ENCODE measurements at regions not wholly inside any gene's neighbourhood (a gene's known extent, or its start where the extent isn't known, plus 50 kb on each side); places are given as distances from the start of the nearest gene placed in this dataset.

DNA sequence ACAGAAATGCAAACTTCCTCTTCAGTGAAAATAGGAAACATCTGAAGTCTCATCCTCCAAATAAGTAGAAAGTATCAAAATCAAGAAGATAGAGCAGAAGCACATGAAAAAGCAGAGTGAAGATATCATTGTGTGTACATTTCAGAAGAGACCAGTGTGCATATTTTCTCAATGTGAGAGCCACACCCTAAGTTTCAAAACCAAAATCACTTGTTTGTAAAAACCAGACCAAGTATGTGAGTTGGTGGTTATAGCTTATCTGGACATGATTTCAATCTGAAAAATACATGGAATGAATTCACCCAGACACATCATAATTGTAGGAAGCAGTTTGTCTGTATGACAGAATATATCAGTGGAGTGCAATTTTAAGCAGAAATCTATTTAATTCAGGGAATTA is 536.0 kb downstream of the JRKL start:
- H3K4me2 ChIP-seq (ENCODE audit: low read length): no peak overlapping the region
- no peaks in the 10 kb centered on the region for H3K4me1 ChIP-seq (ENCODE audit: control insufficient read depth, insufficient read depth, low read length)
- H3K9me3 ChIP-seq (replicated peaks; ENCODE audit: low read length): no peaks in the 10 kb centered on the region
- H3K9ac ChIP-seq (ENCODE audit: low read depth, low read length): no peak overlapping the region
- H3K36me3 ChIP-seq (ENCODE audit: insufficient read depth, low read length): no peaks in the 10 kb centered on the region
- no peak overlapping the region for H3K4me3 ChIP-seq (ENCODE audit: low read length)
- H3K27me3 ChIP-seq (ENCODE audit: control insufficient read depth, insufficient read depth, low read length): no peaks in the 10 kb centered on the region

DNA sequence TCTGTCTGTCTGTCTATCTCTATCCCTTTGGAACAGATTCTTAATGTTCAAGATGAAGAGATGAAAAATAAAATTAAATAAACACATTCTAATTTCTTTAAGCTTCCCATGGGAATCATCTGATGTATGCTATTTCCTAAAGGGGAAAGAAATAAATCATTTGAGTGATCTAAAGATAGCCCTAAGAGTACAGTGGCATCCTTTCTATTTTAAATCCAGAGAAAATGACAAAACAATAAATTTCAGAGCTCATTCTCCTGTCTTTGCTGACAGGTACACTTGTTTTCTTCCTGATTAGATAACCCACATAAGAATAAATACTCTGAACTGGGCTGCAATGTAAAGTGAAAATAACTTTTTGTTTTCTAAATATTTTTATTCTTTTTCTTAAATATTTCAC is 550.4 kb downstream of the JRKL start:
- no peak overlapping the region for H3K4me3 ChIP-seq (ENCODE audit: low read length)
- no peaks in the 10 kb centered on the region for H3K36me3 ChIP-seq (ENCODE audit: insufficient read depth, low read length)
- no peaks in the 10 kb centered on the region for H3K4me1 ChIP-seq (ENCODE audit: control insufficient read depth, insufficient read depth, low read length)
- no peaks in the 10 kb centered on the region for H3K27me3 ChIP-seq (ENCODE audit: control insufficient read depth, insufficient read depth, low read length)
- H3K9ac ChIP-seq (ENCODE audit: low read depth, low read length): no peak overlapping the region
- H3K4me2 ChIP-seq (ENCODE audit: low read length): no peak overlapping the region
- no peaks in the 10 kb centered on the region for H3K9me3 ChIP-seq (replicated peaks; ENCODE audit: low read length)

DNA sequence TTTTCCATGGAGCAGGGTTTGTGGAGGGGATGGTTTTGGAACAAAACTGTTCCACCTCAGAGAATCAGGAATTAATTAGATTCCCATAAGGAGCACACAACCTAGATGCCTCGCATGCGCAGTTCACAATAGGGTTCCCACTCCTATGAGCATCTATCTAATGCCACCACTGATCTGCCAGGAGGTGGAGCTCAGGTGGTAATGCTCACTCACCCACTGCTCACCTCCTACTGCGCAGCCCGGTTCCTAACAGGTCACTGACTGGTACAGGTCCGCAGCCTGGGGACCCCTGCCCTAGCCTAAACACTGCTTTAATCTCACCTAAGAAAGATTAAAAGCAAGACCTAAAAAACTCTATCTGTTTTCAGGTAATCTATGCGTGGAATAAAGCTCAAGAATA is 553.0 kb downstream of the JRKL start:
- Histone ChIP-seq H3K4me1 (ENCODE audit: control insufficient read depth, insufficient read depth, low read length) (no peaks in the 10 kb centered on the region), H3K9ac (ENCODE audit: low read depth, low read length) (no peak overlapping the region), H3K4me2 (ENCODE audit: low read length) (no peak overlapping the region), H3K4me3 (ENCODE audit: low read length) (no peak overlapping the region), H3K9me3 (replicated peaks; ENCODE audit: low read length) (no peaks in the 10 kb centered on the region), H3K36me3 (ENCODE audit: insufficient read depth, low read length) (no peaks in the 10 kb centered on the region), H3K27me3 (ENCODE audit: control insufficient read depth, insufficient read depth, low read length) (no peaks in the 10 kb centered on the region)

DNA sequence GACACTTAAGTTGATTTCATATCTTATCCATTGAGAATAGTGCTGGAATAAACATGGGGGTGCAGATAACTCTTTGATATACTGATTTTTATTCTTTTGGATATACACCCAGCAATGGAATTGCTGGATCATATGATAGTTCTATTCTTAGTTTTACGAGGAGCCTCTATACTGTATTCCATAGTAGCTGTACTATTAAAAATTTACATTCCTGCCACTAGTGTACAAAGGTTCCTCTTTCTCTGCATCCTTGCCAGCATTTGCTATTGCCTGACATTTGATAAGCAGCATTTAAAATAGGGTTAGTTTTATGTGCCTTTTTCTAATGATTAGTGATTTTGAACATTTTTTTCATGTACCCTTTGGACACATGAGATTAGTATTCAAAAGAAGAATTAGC is 554.2 kb downstream of the JRKL start:
- no peak overlapping the region for H3K9ac ChIP-seq (ENCODE audit: low read depth, low read length)
- no peaks in the 10 kb centered on the region for H3K36me3 ChIP-seq (ENCODE audit: insufficient read depth, low read length)
- H3K4me3 ChIP-seq (ENCODE audit: low read length): no peak overlapping the region
- H3K4me2 ChIP-seq (ENCODE audit: low read length): no peak overlapping the region
- no peaks in the 10 kb centered on the region for H3K27me3 ChIP-seq (ENCODE audit: control insufficient read depth, insufficient read depth, low read length)
- no peaks in the 10 kb centered on the region for H3K4me1 ChIP-seq (ENCODE audit: control insufficient read depth, insufficient read depth, low read length)
- H3K9me3 ChIP-seq (replicated peaks; ENCODE audit: low read length): no peaks in the 10 kb centered on the region

DNA sequence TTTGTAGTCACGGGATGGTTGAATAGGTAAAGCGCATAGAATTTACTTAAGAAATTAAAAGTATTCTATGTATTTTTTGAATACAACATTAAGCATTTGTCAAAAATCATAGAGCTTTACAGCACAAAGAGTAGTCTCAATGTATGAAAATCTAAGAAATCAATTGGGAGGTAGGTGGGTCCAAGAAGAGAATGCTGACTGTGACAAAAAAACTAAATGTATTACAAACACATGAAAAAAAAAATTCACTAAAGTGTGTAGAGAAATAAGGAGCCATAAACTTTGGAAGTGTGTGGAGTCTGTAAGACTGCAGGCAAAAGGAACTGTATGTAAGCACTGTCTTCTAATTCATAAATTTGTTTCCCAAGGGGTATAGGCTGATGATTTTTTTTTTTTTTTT is 558.3 kb downstream of the JRKL start:
- H3K4me2 ChIP-seq (ENCODE audit: low read length): no peak overlapping the region
- no peaks in the 10 kb centered on the region for H3K4me1 ChIP-seq (ENCODE audit: control insufficient read depth, insufficient read depth, low read length)
- H3K27me3 ChIP-seq (ENCODE audit: control insufficient read depth, insufficient read depth, low read length): no peaks in the 10 kb centered on the region
- H3K4me3 ChIP-seq (ENCODE audit: low read length): no peak overlapping the region
- no peaks in the 10 kb centered on the region for H3K36me3 ChIP-seq (ENCODE audit: insufficient read depth, low read length)
- H3K9me3 ChIP-seq (replicated peaks; ENCODE audit: low read length): no peaks in the 10 kb centered on the region
- H3K9ac ChIP-seq (ENCODE audit: low read depth, low read length): no peak overlapping the region

DNA sequence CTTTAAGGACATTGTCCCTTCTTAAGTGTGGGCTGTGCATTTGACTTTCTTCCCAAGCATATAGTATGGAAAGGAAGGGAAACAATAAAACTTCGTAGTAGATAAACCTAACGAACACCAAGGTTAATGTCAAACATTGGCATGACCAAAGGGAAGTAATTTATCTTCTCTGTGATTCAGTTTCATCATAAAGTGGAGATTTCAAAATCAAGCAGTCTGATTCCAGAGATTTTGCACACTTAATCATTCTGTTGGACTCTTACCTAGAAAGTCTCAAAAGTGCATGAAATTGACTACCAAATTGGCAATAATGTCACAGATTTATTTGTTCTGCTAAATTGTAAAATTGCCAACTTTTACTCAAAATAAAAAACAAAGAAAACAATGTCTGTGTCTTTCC is 559.7 kb downstream of the JRKL start:
- no peak overlapping the region for H3K4me2 ChIP-seq (ENCODE audit: low read length)
- H3K4me3 ChIP-seq (ENCODE audit: low read length): no peak overlapping the region
- H3K36me3 ChIP-seq (ENCODE audit: insufficient read depth, low read length): no peaks in the 10 kb centered on the region
- H3K9ac ChIP-seq (ENCODE audit: low read depth, low read length): no peak overlapping the region
- H3K9me3 ChIP-seq (replicated peaks; ENCODE audit: low read length): no peaks in the 10 kb centered on the region
- H3K4me1 ChIP-seq (ENCODE audit: control insufficient read depth, insufficient read depth, low read length): no peaks in the 10 kb centered on the region
- no peaks in the 10 kb centered on the region for H3K27me3 ChIP-seq (ENCODE audit: control insufficient read depth, insufficient read depth, low read length)

DNA sequence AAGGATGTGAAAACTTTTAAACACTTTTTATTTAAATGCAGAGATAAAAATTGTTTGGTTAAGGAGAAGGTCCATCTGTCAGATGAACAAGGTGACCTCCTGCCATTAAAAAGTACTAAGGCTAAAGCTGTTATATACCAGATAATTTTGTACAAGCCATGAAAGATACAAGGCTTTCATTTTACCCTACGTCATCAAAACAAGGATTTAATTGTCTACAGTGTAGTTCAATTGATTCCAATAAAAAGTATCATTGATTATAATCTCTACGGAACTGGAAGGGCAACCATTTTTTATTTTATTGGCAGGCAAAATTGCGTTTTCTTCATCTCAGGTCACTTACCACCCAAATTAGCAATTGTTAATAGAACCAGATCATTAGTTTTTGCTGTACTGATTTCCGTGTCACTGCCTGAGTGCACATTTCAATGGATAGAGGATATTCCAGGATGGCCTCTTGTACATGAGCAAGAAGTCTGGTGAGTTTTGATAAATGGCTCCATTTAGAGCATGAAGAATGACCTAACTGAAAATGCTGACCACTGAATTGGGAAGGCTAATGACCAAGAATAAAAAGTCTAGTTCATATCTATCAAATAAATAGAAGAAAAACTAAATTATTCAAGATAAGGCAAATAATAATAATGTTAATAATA is 564.9 kb downstream of the JRKL start:
- Histone ChIP-seq H3K9ac (ENCODE audit: low read depth, low read length) (no peak overlapping the region), H3K9me3 (replicated peaks; ENCODE audit: low read length) (no peaks in the 10 kb centered on the region), H3K27me3 (ENCODE audit: control insufficient read depth, insufficient read depth, low read length) (no peaks in the 10 kb centered on the region), H3K36me3 (ENCODE audit: insufficient read depth, low read length) (no peaks in the 10 kb centered on the region), H3K4me3 (ENCODE audit: low read length) (no peak overlapping the region), H3K4me2 (ENCODE audit: low read length) (no peak overlapping the region), H3K4me1 (ENCODE audit: control insufficient read depth, insufficient read depth, low read length) (no peaks in the 10 kb centered on the region)

DNA sequence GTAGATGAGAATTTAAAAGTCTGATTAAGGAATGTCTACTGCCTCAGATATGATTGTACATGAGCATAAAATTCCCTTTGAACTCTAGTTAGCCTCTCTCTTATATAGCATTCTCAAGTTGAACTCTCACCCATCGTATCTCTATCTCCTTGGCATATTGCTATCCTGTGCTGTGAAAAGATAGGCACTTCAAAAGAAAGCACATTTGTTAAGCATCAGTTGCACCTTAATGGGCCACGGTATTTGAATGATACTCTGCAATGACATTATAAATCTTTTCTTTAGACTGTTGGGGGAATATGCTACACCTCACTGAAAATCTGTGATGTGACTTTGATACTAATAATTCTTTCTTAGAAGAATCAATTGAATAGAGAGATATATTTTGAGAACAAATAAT is 570.7 kb downstream of the JRKL start:
- Histone ChIP-seq H3K27me3 (ENCODE audit: control insufficient read depth, insufficient read depth, low read length) (no peaks in the 10 kb centered on the region), H3K4me2 (ENCODE audit: low read length) (no peak overlapping the region), H3K4me1 (ENCODE audit: control insufficient read depth, insufficient read depth, low read length) (no peaks in the 10 kb centered on the region), H3K9me3 (replicated peaks; ENCODE audit: low read length) (no peaks in the 10 kb centered on the region), H3K4me3 (ENCODE audit: low read length) (no peak overlapping the region), H3K9ac (ENCODE audit: low read depth, low read length) (no peak overlapping the region), H3K36me3 (ENCODE audit: insufficient read depth, low read length) (no peaks in the 10 kb centered on the region)

DNA sequence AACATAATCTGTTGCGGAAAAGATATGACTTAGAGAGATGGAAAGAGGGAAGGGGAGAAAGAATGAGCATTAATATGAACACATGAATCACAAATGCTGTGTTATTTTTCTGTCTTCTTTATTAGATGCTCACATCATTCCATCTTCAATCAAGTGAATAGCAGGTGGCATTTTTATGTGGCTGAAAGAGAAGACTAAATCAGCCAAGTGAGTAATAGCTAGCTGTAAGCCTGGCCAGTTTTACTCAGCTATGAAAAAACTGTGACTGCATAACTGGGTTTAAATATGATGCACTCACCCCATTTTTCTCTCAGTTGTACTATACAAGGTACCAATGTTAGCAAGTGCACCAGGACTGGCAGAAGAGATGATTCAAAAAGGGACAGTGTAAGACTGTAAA is 571.1 kb downstream of the JRKL start:
- Histone ChIP-seq H3K4me1 (ENCODE audit: control insufficient read depth, insufficient read depth, low read length) (no peaks in the 10 kb centered on the region), H3K4me3 (ENCODE audit: low read length) (no peak overlapping the region), H3K9me3 (replicated peaks; ENCODE audit: low read length) (no peaks in the 10 kb centered on the region), H3K27me3 (ENCODE audit: control insufficient read depth, insufficient read depth, low read length) (no peaks in the 10 kb centered on the region), H3K36me3 (ENCODE audit: insufficient read depth, low read length) (no peaks in the 10 kb centered on the region), H3K4me2 (ENCODE audit: low read length) (no peak overlapping the region), H3K9ac (ENCODE audit: low read depth, low read length) (no peak overlapping the region)

DNA sequence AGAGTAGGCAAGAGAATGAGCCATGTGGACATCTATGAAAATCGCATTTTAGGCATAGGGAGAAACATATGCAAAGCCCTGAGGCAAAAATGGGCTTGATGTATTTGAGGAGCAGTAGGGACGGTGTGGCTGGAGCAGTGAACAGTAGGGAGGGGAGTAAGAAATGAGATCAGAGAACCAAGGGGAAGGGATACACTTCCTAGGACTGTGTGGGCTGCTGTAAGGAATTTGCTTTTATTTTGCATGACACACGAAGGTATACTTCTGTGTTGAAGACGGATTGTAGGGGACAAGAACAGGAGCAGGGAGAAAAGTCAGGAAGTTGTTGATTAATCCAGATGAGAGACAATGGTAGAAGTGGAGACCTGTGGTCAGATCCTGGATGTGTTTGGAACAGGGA is 572.1 kb downstream of the JRKL start:
- no peak overlapping the region for H3K4me2 ChIP-seq (ENCODE audit: low read length)
- no peak overlapping the region for H3K4me3 ChIP-seq (ENCODE audit: low read length)
- no peak overlapping the region for H3K9ac ChIP-seq (ENCODE audit: low read depth, low read length)
- no peaks in the 10 kb centered on the region for H3K4me1 ChIP-seq (ENCODE audit: control insufficient read depth, insufficient read depth, low read length)
- H3K27me3 ChIP-seq (ENCODE audit: control insufficient read depth, insufficient read depth, low read length): no peaks in the 10 kb centered on the region
- no peaks in the 10 kb centered on the region for H3K36me3 ChIP-seq (ENCODE audit: insufficient read depth, low read length)
- no peaks in the 10 kb centered on the region for H3K9me3 ChIP-seq (replicated peaks; ENCODE audit: low read length)

DNA sequence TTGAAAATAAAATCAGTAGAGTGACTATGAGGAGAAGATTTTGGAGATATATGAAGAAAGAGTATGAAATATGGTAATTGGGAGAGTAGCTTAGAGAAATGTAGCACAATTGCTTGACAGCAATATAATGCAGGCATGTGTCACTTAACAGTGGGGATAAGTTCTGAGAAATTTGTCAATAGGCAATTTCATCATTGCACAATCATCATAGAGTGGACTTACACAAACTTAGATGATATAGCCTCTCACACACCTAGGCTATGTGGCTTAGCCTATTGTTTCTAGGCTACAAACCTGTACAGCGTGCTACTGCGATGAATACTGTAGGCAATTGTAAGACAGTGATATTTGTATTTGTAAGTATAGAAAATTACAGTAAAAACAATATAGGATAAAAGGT is 573.6 kb downstream of the JRKL start:
- Histone ChIP-seq H3K4me3 (ENCODE audit: low read length) (no peak overlapping the region), H3K9ac (ENCODE audit: low read depth, low read length) (no peak overlapping the region), H3K4me1 (ENCODE audit: control insufficient read depth, insufficient read depth, low read length) (no peaks in the 10 kb centered on the region), H3K36me3 (ENCODE audit: insufficient read depth, low read length) (no peaks in the 10 kb centered on the region), H3K27me3 (ENCODE audit: control insufficient read depth, insufficient read depth, low read length) (no peaks in the 10 kb centered on the region), H3K4me2 (ENCODE audit: low read length) (no peak overlapping the region), H3K9me3 (replicated peaks; ENCODE audit: low read length) (no peaks in the 10 kb centered on the region)

DNA sequence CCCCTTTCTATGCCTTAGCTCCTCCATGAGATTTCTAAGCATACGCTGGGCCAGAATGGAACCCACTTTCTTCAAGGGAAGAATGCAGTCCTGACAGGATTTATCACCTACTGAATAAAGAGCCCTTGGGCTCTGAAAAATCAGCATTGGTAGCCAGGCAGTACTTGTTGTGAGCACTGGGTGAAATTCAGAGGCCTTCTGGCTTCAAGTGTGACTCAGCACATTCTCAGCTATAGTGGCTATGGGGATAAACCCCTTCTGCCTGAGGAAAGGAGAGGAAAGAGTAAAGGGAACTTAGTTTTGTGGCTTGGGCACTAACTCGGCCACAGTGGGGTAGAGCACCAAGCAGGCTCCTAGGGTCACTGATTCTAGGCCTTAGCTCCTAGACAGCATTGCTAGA is 574.8 kb downstream of the JRKL start:
- Histone ChIP-seq H3K9me3 (replicated peaks; ENCODE audit: low read length) (no peaks in the 10 kb centered on the region), H3K9ac (ENCODE audit: low read depth, low read length) (no peak overlapping the region), H3K27me3 (ENCODE audit: control insufficient read depth, insufficient read depth, low read length) (no peaks in the 10 kb centered on the region), H3K36me3 (ENCODE audit: insufficient read depth, low read length) (no peaks in the 10 kb centered on the region), H3K4me1 (ENCODE audit: control insufficient read depth, insufficient read depth, low read length) (peaks cover 12% of the 10 kb centered on the region), H3K4me2 (ENCODE audit: low read length) (no peak overlapping the region), H3K4me3 (ENCODE audit: low read length) (no peak overlapping the region)

Measured in skeletal muscle satellite cell (primary cell).